Vagina (tissue), 2 donors: ENCODE measurements at regions not wholly inside any gene's neighbourhood (a gene's known extent, or its start where the extent isn't known, plus 50 kb on each side); places are given as distances from the start of the nearest gene placed in this dataset.
A peak's percentile ranks its signal among the peaks of the same experiment; 100 is the strongest.

Experiments
- DNase-seq, 2 donors: peaks; one replicate each; pipeline ENCODE4 v3.0.0-alpha.2; 2017; ENCODE audit errors: extremely low spot score in 2 of 2
- H3K27ac ChIP-seq: fragments of 200-600 bp; sonication (generic); one replicate; pipeline ENCODE4 v1.5.1; 2019
- H3K27me3 ChIP-seq: fragments of 200-600 bp; sonication (generic); one replicate; pipeline ENCODE4 v1.5.1; 2019
- H3K36me3 ChIP-seq, 2 donors: fragments of 200-600 bp; sonication (generic); one replicate each; pipeline ENCODE4 v1.5.1; 2017 to 2019
- H3K4me1 ChIP-seq: fragments of 200-600 bp; sonication (generic); one replicate; pipeline ENCODE4 v1.5.1; 2019
- H3K4me3 ChIP-seq, 2 donors: fragments of 200-600 bp; sonication (generic); 1 replicate in 1 of 2; 2 replicates in 1 of 2; pipeline ENCODE4 v1.5.1; 2016 to 2019
- H3K9me3 ChIP-seq: fragments of 200-600 bp; sonication (generic); one replicate; pipeline ENCODE4 v1.5.1; 2019
- CTCF ChIP-seq, 3 experiments: fragments of 450-650 bp in 2 of 3; fragments of 200-600 bp in 1 of 3; sonication (generic) in 1 of 3; IDR thresholded peaks; one replicate each; pipeline ENCODE4 v1.5.1; 2017 to 2019; ENCODE audit warnings: antibody characterized with exemption in 3 of 3, mild to moderate bottlenecking in 2 of 3, moderate library complexity in 2 of 3
- POLR2A ChIP-seq, 2 donors: fragments of 450-650 bp; IDR thresholded peaks; one replicate each; pipeline ENCODE4 v1.6.1; 2017; ENCODE audit warnings: antibody characterized with exemption in 2 of 2, mild to moderate bottlenecking in 2 of 2, moderate library complexity in 2 of 2
- POLR2AphosphoS5 ChIP-seq, 2 donors: sonication (generic); formaldehyde crosslinking; IDR thresholded peaks; one replicate each; pipeline ENCODE4 v1.9.0; 2017; ENCODE audit warnings: antibody characterized with exemption in 2 of 2, mild to moderate bottlenecking in 2 of 2, low read depth in 1 of 2; ENCODE audit not compliant: insufficient read depth in 1 of 2
- intact Hi-C: fragments of 100-400 bp; cut with DNase I; formaldehyde crosslinking; loops from one replicate; pipeline ENCODE4 v1.15.1; 2023

GRCh38 chr1:218568962-218569550 is 223.9 kb downstream of the TGFB2 start:
- DNase-seq: no peak
- intact Hi-C loops: no loop called here

GRCh38 chr1:218570456-218570855 is 225.3 kb downstream of the TGFB2 start:
- no peak for DNase-seq
- intact Hi-C loops: no loop called here
- no peaks in the 10 kb centered on the region for H3K9me3 ChIP-seq

More at GRCh38 chr1:218568962-218569550, 223.9 kb downstream of the TGFB2 start:
- Histone ChIP-seq H3K27ac (no peak overlapping the region), H3K9me3 (no peaks in the 10 kb centered on the region), H3K4me3 (no peak overlapping the region), H3K27me3 (no peaks in the 10 kb centered on the region), H3K4me1 (no peaks in the 10 kb centered on the region), H3K36me3 (no peaks in the 10 kb centered on the region)
- no peak for TF ChIP-seq POLR2AphosphoS5 (IDR thresholded peaks at IDR 0.05; ENCODE audit: insufficient read depth in 1 of 2, low read depth in 1 of 2)
- TF ChIP-seq POLR2A (IDR thresholded peaks at IDR 0.05): no peak
- TF ChIP-seq CTCF (IDR thresholded peaks at IDR 0.05): no peak

GRCh38 chr1:218571491-218571890 is 226.4 kb downstream of the TGFB2 start:
- H3K9me3 ChIP-seq: no peaks in the 10 kb centered on the region
- H3K27ac ChIP-seq: peak overlapping the region; percentile 14
- H3K4me1 ChIP-seq: no peaks in the 10 kb centered on the region
- TF ChIP-seq CTCF (IDR thresholded peaks at IDR 0.05) (no peak), POLR2AphosphoS5 (IDR thresholded peaks at IDR 0.05; ENCODE audit: insufficient read depth in 1 of 2, low read depth in 1 of 2) (no peak), POLR2A (IDR thresholded peaks at IDR 0.05) (no peak)
- H3K36me3 ChIP-seq: no peaks in the 10 kb centered on the region
- H3K27me3 ChIP-seq: no peaks in the 10 kb centered on the region
- no peak overlapping the region for H3K4me3 ChIP-seq
- DNase-seq: no peak
- intact Hi-C loops: no loop called here

More at GRCh38 chr1:218570456-218570855, 225.3 kb downstream of the TGFB2 start:
- no peak overlapping the region for H3K27ac ChIP-seq
- H3K27me3 ChIP-seq: no peaks in the 10 kb centered on the region
- H3K4me1 ChIP-seq: no peaks in the 10 kb centered on the region
- H3K36me3 ChIP-seq: no peaks in the 10 kb centered on the region
- no peak overlapping the region for H3K4me3 ChIP-seq
- TF ChIP-seq POLR2AphosphoS5 (IDR thresholded peaks at IDR 0.05; ENCODE audit: insufficient read depth in 1 of 2, low read depth in 1 of 2) (no peak), POLR2A (IDR thresholded peaks at IDR 0.05) (no peak), CTCF (IDR thresholded peaks at IDR 0.05) (no peak)

- no peak for DNase-seq
- Histone ChIP-seq H3K4me1 (no peaks in the 10 kb centered on the region), H3K36me3 (no peaks in the 10 kb centered on the region), H3K27me3 (no peaks in the 10 kb centered on the region), H3K27ac (peak overlapping the region; percentile 14), H3K4me3 (no peak overlapping the region), H3K9me3 (no peaks in the 10 kb centered on the region)
- TF ChIP-seq CTCF (IDR thresholded peaks at IDR 0.05) (no peak), POLR2AphosphoS5 (IDR thresholded peaks at IDR 0.05; ENCODE audit: insufficient read depth in 1 of 2, low read depth in 1 of 2) (no peak), POLR2A (IDR thresholded peaks at IDR 0.05) (no peak)
- intact Hi-C loops: no loop called here
These were observed 226.9 kb downstream of the TGFB2 start for GRCh38 chr1:218572050-218572449.

- H3K27me3 ChIP-seq: no peaks in the 10 kb centered on the region
- no peak for DNase-seq
- no peaks in the 10 kb centered on the region for H3K4me1 ChIP-seq
- H3K27ac ChIP-seq: no peak overlapping the region
- H3K36me3 ChIP-seq: no peaks in the 10 kb centered on the region
- no peaks in the 10 kb centered on the region for H3K9me3 ChIP-seq
- intact Hi-C loops: no loop called here
- no peak overlapping the region for H3K4me3 ChIP-seq
- TF ChIP-seq POLR2A (IDR thresholded peaks at IDR 0.05) (no peak), POLR2AphosphoS5 (IDR thresholded peaks at IDR 0.05; ENCODE audit: insufficient read depth in 1 of 2, low read depth in 1 of 2) (no peak), CTCF (IDR thresholded peaks at IDR 0.05) (no peak)
These were observed 228.8 kb downstream of the TGFB2 start for GRCh38 chr1:218573925-218574324.
